WTC11 (cell line): ENCODE measurements at regions not wholly inside any gene's neighbourhood (a gene's known extent, or its start where the extent isn't known, plus 50 kb on each side); places are given as distances from the start of the nearest gene placed in this dataset.

Experiments
- ATAC-seq: fragments of 200-7000 bp; cut with Tn5 transposase; 2 replicates; pipeline ENCODE4 v1.10.0; 2021; ENCODE audit warnings: mild to moderate bottlenecking, moderate library complexity
- CTCF ChIA-PET: fragments of 300-600 bp; sonication (Branson Sonifier 250); formaldehyde crosslinking; loops from one replicate; lab custom pipeline; 2021; ENCODE audit warnings: antibody characterized with exemption; lab: Charles Lee
- POLR2A ChIA-PET: fragments of 350-600 bp; sonication (Branson Sonifier 250); formaldehyde crosslinking; loops from one replicate; lab custom pipeline; 2021; ENCODE audit warnings: antibody characterized with exemption; lab: Charles Lee
- DNase-seq: peaks from one replicate; pipeline ENCODE4 v3.0.0; 2021; ENCODE audit warnings: low spot score
- H3K27ac Mint-ChIP-seq: 2 replicates; pipeline ENCODE4 v1.8.0; 2021; ENCODE audit warnings: mixed read lengths
- H3K27me3 Mint-ChIP-seq: 2 replicates; pipeline ENCODE4 v1.8.0; 2021; ENCODE audit warnings: low read depth, mild to moderate bottlenecking, moderate library complexity, mixed read lengths
- H3K36me3 Mint-ChIP-seq: 2 replicates; pipeline ENCODE4 v1.8.0; 2021; ENCODE audit warnings: mixed read lengths
- H3K4me1 Mint-ChIP-seq: 2 replicates; pipeline ENCODE4 v1.8.0; 2022; ENCODE audit warnings: mixed read lengths
- H3K4me3 Mint-ChIP-seq: 2 replicates; pipeline ENCODE4 v1.8.0; 2021; ENCODE audit warnings: mild to moderate bottlenecking, moderate library complexity, mixed read lengths
- H3K9me3 Mint-ChIP-seq: 2 replicates; pipeline ENCODE4 v1.8.0; 2021; ENCODE audit warnings: mixed read lengths
- ATF1 ChIP-seq: sonication (generic); formaldehyde crosslinking; IDR thresholded peaks from 2 replicates; pipeline ENCODE4 v1.8.1; 2023; ENCODE audit warnings: mild to moderate bottlenecking, moderate library complexity, missing genetic modification reagents
- ATF6 ChIP-seq: sonication (generic); formaldehyde crosslinking; IDR thresholded peaks from 2 replicates; pipeline ENCODE4 v1.8.1; 2023; ENCODE audit warnings: mild to moderate bottlenecking, missing genetic modification reagents
- CREM ChIP-seq: sonication (generic); formaldehyde crosslinking; IDR thresholded peaks from 2 replicates; pipeline ENCODE4 v1.8.1; 2022; ENCODE audit warnings: mild to moderate bottlenecking, missing genetic modification reagents, moderate library complexity
- ELF4 ChIP-seq: sonication (generic); formaldehyde crosslinking; IDR thresholded peaks from 2 replicates; pipeline ENCODE4 v1.8.1; 2022; ENCODE audit warnings: low read depth, mild to moderate bottlenecking, moderate library complexity, missing genetic modification reagents
- FOXP1 ChIP-seq: sonication (generic); formaldehyde crosslinking; IDR thresholded peaks from 2 replicates; pipeline ENCODE4 v1.8.0; 2022; ENCODE audit warnings: missing genetic modification reagents, mild to moderate bottlenecking, moderate library complexity, borderline replicate concordance
- GABPB1 ChIP-seq: sonication (generic); formaldehyde crosslinking; IDR thresholded peaks from 2 replicates; pipeline ENCODE4 v1.8.1; 2023; ENCODE audit warnings: mild to moderate bottlenecking, missing genetic modification reagents
- GRHL2 ChIP-seq: fragments of 250-450 bp; sonication (Bioruptor Pico); IDR thresholded peaks from 2 replicates; pipeline ENCODE4 v1.8.0; 2022; ENCODE audit warnings: mild to moderate bottlenecking, moderate library complexity; ENCODE audit not compliant: insufficient replicate concordance, severe bottlenecking
- MYBL2 ChIP-seq: sonication (generic); formaldehyde crosslinking; IDR thresholded peaks from 2 replicates; pipeline ENCODE4 v1.8.1; 2023; ENCODE audit warnings: mild to moderate bottlenecking, moderate library complexity, missing genetic modification reagents
- NFE2L1 ChIP-seq: sonication (generic); formaldehyde crosslinking; IDR thresholded peaks from 2 replicates; pipeline ENCODE4 v1.8.1; 2023; ENCODE audit warnings: missing genetic modification reagents
- NR2C2 ChIP-seq: sonication (generic); formaldehyde crosslinking; IDR thresholded peaks from 2 replicates; pipeline ENCODE4 v1.8.0; 2022; ENCODE audit warnings: mild to moderate bottlenecking, missing genetic modification reagents
- PRDM15 ChIP-seq: sonication (generic); formaldehyde crosslinking; IDR thresholded peaks from 2 replicates; pipeline ENCODE4 v1.8.0; 2022; ENCODE audit warnings: missing genetic modification reagents
- PREB ChIP-seq: sonication (generic); formaldehyde crosslinking; IDR thresholded peaks from 2 replicates; pipeline ENCODE4 v1.8.1; 2022; ENCODE audit warnings: mild to moderate bottlenecking, missing genetic modification reagents, moderate library complexity, borderline replicate concordance
- PRRX2 ChIP-seq: fragments of 250-450 bp; sonication (Bioruptor Pico); IDR thresholded peaks from 2 replicates; pipeline ENCODE4 v1.8.0; 2021; ENCODE audit warnings: mild to moderate bottlenecking
- RELA ChIP-seq: sonication (generic); formaldehyde crosslinking; IDR thresholded peaks from 2 replicates; pipeline ENCODE4 v1.8.1; 2022; ENCODE audit warnings: missing genetic modification reagents, mild to moderate bottlenecking, borderline replicate concordance
- SMAD3 ChIP-seq: sonication (generic); formaldehyde crosslinking; IDR thresholded peaks from 2 replicates; pipeline ENCODE4 v1.8.0; 2022; ENCODE audit warnings: missing genetic modification reagents, mild to moderate bottlenecking, borderline replicate concordance
- TCF7 ChIP-seq: sonication (generic); formaldehyde crosslinking; IDR thresholded peaks from 2 replicates; pipeline ENCODE4 v1.8.0; 2022; ENCODE audit warnings: mild to moderate bottlenecking, low read depth, missing genetic modification reagents, moderate library complexity
- TEAD4 ChIP-seq: sonication (generic); formaldehyde crosslinking; IDR thresholded peaks from 2 replicates; pipeline ENCODE4 v1.8.0; 2022; ENCODE audit warnings: mild to moderate bottlenecking, missing genetic modification reagents
- TP53 ChIP-seq: sonication (generic); formaldehyde crosslinking; IDR thresholded peaks from 2 replicates; pipeline ENCODE4 v1.8.1; 2023; ENCODE audit warnings: mild to moderate bottlenecking, missing genetic modification reagents
- ZBTB21 ChIP-seq: sonication (generic); formaldehyde crosslinking; IDR thresholded peaks from 2 replicates; pipeline ENCODE4 v1.8.1; 2023; ENCODE audit warnings: mild to moderate bottlenecking, missing genetic modification reagents, borderline replicate concordance
- ZBTB43 ChIP-seq: sonication (generic); formaldehyde crosslinking; IDR thresholded peaks from 2 replicates; pipeline ENCODE4 v1.8.1; 2023; ENCODE audit warnings: mild to moderate bottlenecking, missing genetic modification reagents
- ZNF121 ChIP-seq: sonication (generic); formaldehyde crosslinking; IDR thresholded peaks from 2 replicates; pipeline ENCODE4 v1.8.0; 2023; ENCODE audit warnings: missing genetic modification reagents
- ZNF232 ChIP-seq: sonication (generic); formaldehyde crosslinking; IDR thresholded peaks from 2 replicates; pipeline ENCODE4 v1.8.0; 2022; ENCODE audit warnings: mild to moderate bottlenecking, missing genetic modification reagents
- ZNF317 ChIP-seq: sonication (generic); formaldehyde crosslinking; IDR thresholded peaks from 2 replicates; pipeline ENCODE4 v1.8.1; 2023; ENCODE audit warnings: low read depth, mild to moderate bottlenecking, moderate library complexity, missing genetic modification reagents, borderline replicate concordance
- TF ChIP-seq, protein P1 (sequence below): sonication (generic); formaldehyde crosslinking; IDR thresholded peaks from 2 replicates; pipeline ENCODE4 v1.8.1; 2023; ENCODE audit warnings: mild to moderate bottlenecking, missing genetic modification reagents, moderate library complexity
- TF ChIP-seq, protein P2 (sequence below): sonication (generic); formaldehyde crosslinking; IDR thresholded peaks from 2 replicates; pipeline ENCODE4 v1.8.0; 2022; ENCODE audit warnings: mild to moderate bottlenecking, missing genetic modification reagents
- TF ChIP-seq, protein P3 (sequence below): sonication (generic); formaldehyde crosslinking; conservative IDR thresholded peaks from 2 replicates; pipeline ENCODE4 v1.8.1; 2022; ENCODE audit warnings: mild to moderate bottlenecking, missing genetic modification reagents

DNA sequence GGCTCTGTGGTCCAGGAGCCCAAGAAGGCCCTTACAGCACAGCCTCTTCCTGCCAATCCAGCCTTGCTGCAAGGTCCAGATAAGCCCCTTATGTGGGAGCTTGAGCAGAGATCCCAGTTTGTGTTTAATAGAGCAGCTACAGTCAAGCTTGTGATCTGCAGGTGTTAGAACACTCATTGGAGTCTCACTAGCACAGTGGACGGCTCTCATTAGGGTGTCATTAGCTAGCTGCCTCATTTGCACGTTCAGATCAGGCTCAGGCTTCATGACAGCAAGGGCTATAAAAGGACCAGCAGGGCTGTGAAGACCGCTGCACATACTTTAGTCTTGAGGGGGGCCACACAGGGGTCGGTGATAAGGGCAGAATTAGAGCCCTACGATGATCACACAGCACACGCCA, 443.2 kb downstream of the RPS24 start:
- TF ChIP-seq ATF1 = no peak
- TF ChIP-seq SMAD3 (CRISPR knock-in tag) = no peak
- no peak for TF ChIP-seq TEAD4 (CRISPR knock-in tag)
- TF ChIP-seq PRRX2 (CRISPR knock-in tag) = no peak
- no peak for TF ChIP-seq PRDM15 (CRISPR knock-in tag)
- no peak for TF ChIP-seq NFE2L1
- TF ChIP-seq TCF7 (CRISPR knock-in tag) = no peak
- TF ChIP-seq TP53 = no peak
- TF ChIP-seq, protein P1, sequence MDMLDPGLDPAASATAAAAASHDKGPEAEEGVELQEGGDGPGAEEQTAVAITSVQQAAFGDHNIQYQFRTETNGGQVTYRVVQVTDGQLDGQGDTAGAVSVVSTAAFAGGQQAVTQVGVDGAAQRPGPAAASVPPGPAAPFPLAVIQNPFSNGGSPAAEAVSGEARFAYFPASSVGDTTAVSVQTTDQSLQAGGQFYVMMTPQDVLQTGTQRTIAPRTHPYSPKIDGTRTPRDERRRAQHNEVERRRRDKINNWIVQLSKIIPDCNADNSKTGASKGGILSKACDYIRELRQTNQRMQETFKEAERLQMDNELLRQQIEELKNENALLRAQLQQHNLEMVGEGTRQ (CRISPR knock-in tag) = no peak
- TF ChIP-seq ZNF232 (CRISPR knock-in tag) = no peak
- TF ChIP-seq ZNF121 (CRISPR knock-in tag) = no peak
- TF ChIP-seq GABPB1 = no peak
- TF ChIP-seq NR2C2 (CRISPR knock-in tag) = no peak
- no peak for TF ChIP-seq ELF4 (CRISPR knock-in tag)
- TF ChIP-seq MYBL2 (CRISPR knock-in tag) = no peak
- TF ChIP-seq ZBTB21 (CRISPR knock-in tag) = no peak
- no peak for TF ChIP-seq RELA (CRISPR knock-in tag)
- no peak for TF ChIP-seq FOXP1 (CRISPR knock-in tag)
- TF ChIP-seq, protein P2, sequence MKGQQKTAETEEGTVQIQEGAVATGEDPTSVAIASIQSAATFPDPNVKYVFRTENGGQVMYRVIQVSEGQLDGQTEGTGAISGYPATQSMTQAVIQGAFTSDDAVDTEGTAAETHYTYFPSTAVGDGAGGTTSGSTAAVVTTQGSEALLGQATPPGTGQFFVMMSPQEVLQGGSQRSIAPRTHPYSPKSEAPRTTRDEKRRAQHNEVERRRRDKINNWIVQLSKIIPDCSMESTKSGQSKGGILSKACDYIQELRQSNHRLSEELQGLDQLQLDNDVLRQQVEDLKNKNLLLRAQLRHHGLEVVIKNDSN (CRISPR knock-in tag) = no peak
- TF ChIP-seq, all 79 proteins: peak for 0
- Mint-ChIP-seq H3K4me3 (no peak overlapping the region), H3K9me3 (no peaks in the 10 kb centered on the region; the same call in 1 of the 2 replicates), H3K4me1 (peaks cover 16% of the 10 kb centered on the region), H3K27me3 (peaks cover 2% of the 10 kb centered on the region; the same call in 1 of the 2 replicates), H3K36me3 (no peaks in the 10 kb centered on the region), H3K27ac (no peak overlapping the region)
- ChIA-PET POLR2A (no interaction called here), CTCF (no interaction called here)
- no peak for ATAC-seq
- DNase-seq = no peak

DNA sequence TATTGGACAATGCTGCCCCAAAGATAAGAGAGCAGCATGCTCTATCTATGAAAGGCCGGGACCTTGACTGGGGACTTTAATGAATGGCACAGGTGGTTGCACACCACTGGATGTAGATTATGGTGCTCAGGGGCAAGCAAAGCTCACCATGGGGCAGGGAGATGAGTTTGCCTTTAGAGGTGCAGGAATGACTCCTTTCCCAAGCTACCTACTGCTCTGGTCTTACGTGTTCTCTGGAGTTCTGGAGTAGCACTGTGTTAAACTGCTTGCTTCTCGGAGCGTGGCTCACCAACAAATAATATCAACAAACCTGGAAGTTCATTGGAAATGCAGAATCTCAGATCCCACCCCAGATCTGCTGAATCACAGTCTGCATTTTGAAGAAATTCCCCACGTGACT, 445.3 kb downstream of the RPS24 start:
- H3K9me3 Mint-ChIP-seq = no peaks in the 10 kb centered on the region; the same call in 1 of the 2 replicates
- TF ChIP-seq, protein P2 (CRISPR knock-in tag) = no peak
- TF ChIP-seq, protein P3, sequence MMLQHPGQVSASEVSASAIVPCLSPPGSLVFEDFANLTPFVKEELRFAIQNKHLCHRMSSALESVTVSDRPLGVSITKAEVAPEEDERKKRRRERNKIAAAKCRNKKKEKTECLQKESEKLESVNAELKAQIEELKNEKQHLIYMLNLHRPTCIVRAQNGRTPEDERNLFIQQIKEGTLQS (CRISPR knock-in tag) = no peak
- TF ChIP-seq ZNF317 (CRISPR knock-in tag) (no peak), CREM (no peak), PREB (no peak), GRHL2 (CRISPR knock-in tag) (no peak), ELF4 (CRISPR knock-in tag) (no peak), TEAD4 (CRISPR knock-in tag) (no peak), SMAD3 (CRISPR knock-in tag) (no peak), ATF6 (CRISPR knock-in tag) (no peak), ZBTB43 (CRISPR knock-in tag) (no peak), ZNF121 (CRISPR knock-in tag) (no peak)

More for the DNA sequence above, 445.3 kb downstream of the RPS24 start:
- H3K4me1 Mint-ChIP-seq = no peaks in the 10 kb centered on the region
- H3K4me3 Mint-ChIP-seq = no peak overlapping the region
- peaks cover 2% of the 10 kb centered on the region; the same call in 1 of the 2 replicates for H3K27me3 Mint-ChIP-seq
- DNase-seq (no peak), ATAC-seq (no peak)
- CTCF ChIA-PET = no interaction called here
- H3K27ac Mint-ChIP-seq = no peak overlapping the region
- no peaks in the 10 kb centered on the region for H3K36me3 Mint-ChIP-seq
- POLR2A ChIA-PET = no interaction called here
